ENCODE measurements at regions not wholly inside any gene's neighbourhood (a gene's known extent, or its start where the extent isn't known, plus 50 kb on each side); places are given as distances from the start of the nearest gene placed in this dataset.

DNA sequence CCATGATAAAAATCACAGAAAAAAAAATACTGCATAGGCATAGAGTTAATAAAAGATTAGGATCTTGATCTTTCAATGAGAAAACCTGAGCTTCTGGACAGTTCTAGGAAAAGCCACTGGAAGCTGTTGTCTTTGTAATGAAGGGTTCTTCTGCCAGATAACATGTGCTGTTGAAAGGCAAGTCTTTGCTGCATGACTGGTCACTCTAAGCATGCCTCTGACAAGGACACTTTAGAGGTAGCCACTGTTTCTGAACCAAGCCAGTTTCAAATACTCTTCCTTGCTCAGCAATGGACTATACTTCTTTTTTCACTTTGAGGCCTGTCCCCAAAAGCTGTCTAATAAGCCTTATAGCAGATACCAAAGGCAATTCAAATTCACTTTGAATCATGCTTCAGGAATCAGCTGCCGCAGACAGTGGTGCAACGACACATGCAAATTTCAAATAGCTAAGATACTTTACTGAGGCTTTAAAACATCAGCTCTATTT lies 70.2 kb downstream of the BTG1 start:
- FAIRE-seq, result peak; percentile 74
- DNase-seq (ENCODE audit: insufficient read length, low spot score), result peak; percentile 16
- TF ChIP-seq POLR2AphosphoS5 (IDR thresholded peaks at IDR 0.05; ENCODE audit: low read depth, low read length) (no peak), POLR2A (IDR thresholded peaks at IDR 0.05; ENCODE audit: low read depth, low read length) (no peak), POU2F2 (IDR thresholded peaks at IDR 0.05; ENCODE audit: low read depth, low read length) (no peak), PAX5 (IDR thresholded peaks at IDR 0.05; ENCODE audit: insufficient read depth, low read length, severe bottlenecking) (no peak), TAF1 (IDR thresholded peaks at IDR 0.05; ENCODE audit: low read depth, low read length) (no peak), SPI1 (IDR thresholded peaks at IDR 0.05; ENCODE audit: low read depth, low read length) (no peak)

DNA sequence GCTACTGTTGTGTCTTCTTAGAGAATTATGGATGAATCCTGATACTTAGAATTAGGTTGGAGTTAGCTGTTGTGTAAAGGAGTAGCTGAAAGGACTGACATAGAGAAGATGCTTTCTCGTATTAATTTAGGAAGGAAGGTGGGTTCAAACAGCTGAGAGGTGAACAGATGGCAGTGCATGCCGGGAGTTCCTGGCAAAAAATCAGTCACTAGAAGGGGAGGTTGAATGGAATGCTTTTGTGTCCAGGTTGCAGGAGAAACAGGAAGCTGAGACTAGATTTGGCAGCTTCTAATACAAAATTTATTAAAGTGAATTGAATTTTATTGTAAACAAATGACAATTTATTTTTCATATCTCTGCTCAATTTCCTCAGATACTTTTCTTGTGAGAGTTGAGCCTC lies 70.8 kb downstream of the BTG1 start:
- no peak for FAIRE-seq
- TF ChIP-seq POLR2A (IDR thresholded peaks at IDR 0.05; ENCODE audit: low read depth, low read length), result no peak
- TF ChIP-seq TAF1 (IDR thresholded peaks at IDR 0.05; ENCODE audit: low read depth, low read length), result no peak
- TF ChIP-seq POLR2AphosphoS5 (IDR thresholded peaks at IDR 0.05; ENCODE audit: low read depth, low read length), result no peak
- TF ChIP-seq POU2F2 (IDR thresholded peaks at IDR 0.05; ENCODE audit: low read depth, low read length), result no peak
- TF ChIP-seq SPI1 (IDR thresholded peaks at IDR 0.05; ENCODE audit: low read depth, low read length), result no peak
- no peak for TF ChIP-seq PAX5 (IDR thresholded peaks at IDR 0.05; ENCODE audit: insufficient read depth, low read length, severe bottlenecking)
- no peak for DNase-seq (ENCODE audit: insufficient read length, low spot score)

DNA sequence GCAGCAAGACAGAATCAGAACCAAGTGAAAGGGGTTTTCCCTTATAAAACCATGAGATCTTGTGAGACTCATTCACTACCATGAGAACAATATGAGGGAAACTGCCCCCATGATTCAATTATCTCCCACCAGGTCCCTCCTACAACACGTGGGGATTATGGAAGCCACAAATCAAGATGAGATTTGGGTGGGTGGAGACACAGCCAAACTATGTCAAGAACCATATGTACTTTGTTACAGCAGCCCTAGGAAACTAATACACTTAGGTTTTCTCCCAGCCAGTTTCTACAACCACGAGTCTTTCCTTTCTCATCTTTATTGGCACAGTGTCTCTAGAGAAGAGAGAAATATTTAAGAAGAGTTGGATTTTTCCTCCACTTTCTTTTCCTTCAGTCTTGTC lies 72.6 kb downstream of the BTG1 start:
- no peak for FAIRE-seq
- no peak for DNase-seq (ENCODE audit: insufficient read length, low spot score)
- no peak for TF ChIP-seq TAF1 (IDR thresholded peaks at IDR 0.05; ENCODE audit: low read depth, low read length)
- TF ChIP-seq PAX5 (IDR thresholded peaks at IDR 0.05; ENCODE audit: insufficient read depth, low read length, severe bottlenecking), result no peak
- TF ChIP-seq POU2F2 (IDR thresholded peaks at IDR 0.05; ENCODE audit: low read depth, low read length), result no peak
- TF ChIP-seq POLR2AphosphoS5 (IDR thresholded peaks at IDR 0.05; ENCODE audit: low read depth, low read length), result no peak
- no peak for TF ChIP-seq SPI1 (IDR thresholded peaks at IDR 0.05; ENCODE audit: low read depth, low read length)

GRCh38 chr12:92072112-92072511 lies 73.5 kb downstream of the BTG1 start:
- no peak for FAIRE-seq
- TF ChIP-seq POU2F2 (IDR thresholded peaks at IDR 0.05; ENCODE audit: low read depth, low read length), result no peak
- TF ChIP-seq POLR2AphosphoS5 (IDR thresholded peaks at IDR 0.05; ENCODE audit: low read depth, low read length), result no peak
- TF ChIP-seq TAF1 (IDR thresholded peaks at IDR 0.05; ENCODE audit: low read depth, low read length), result no peak
- TF ChIP-seq POLR2A (IDR thresholded peaks at IDR 0.05; ENCODE audit: low read depth, low read length), result no peak
- no peak for TF ChIP-seq PAX5 (IDR thresholded peaks at IDR 0.05; ENCODE audit: insufficient read depth, low read length, severe bottlenecking)
- TF ChIP-seq SPI1 (IDR thresholded peaks at IDR 0.05; ENCODE audit: low read depth, low read length), result no peak

DNA sequence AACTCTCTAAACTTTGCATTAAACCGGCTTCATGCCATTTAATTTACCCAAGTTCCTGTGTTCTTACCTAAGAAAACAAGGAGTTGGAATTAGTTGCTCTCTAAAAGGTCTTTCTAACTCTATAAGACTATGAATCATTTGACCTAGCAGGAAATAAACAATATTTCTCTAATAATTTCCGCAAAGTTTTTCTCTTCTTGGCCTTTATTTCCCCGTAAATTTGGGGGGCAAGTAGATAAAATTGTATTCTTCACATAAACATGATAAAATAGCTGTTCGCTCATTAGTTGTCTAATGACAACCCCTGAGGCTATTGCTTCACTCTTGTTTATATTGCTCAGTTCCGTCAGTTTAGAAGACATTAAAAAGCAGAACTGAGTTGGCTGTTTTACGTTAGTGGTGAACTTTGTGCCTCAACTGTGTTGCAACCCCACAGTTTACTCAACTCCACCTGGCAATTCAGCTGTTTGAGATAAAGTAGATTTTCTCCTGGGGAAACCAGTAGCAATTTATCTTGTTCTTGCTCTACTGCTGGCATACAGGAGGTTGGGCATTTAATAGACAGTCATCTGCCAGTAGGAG lies 74.7 kb downstream of the BTG1 start:
- TF ChIP-seq TAF1 (IDR thresholded peaks at IDR 0.05; ENCODE audit: low read depth, low read length) (no peak), SPI1 (IDR thresholded peaks at IDR 0.05; ENCODE audit: low read depth, low read length) (0 out of 2 replicates have a peak, but pooled peaks have one; percentile 13)
- FAIRE-seq, result no peak

More at GRCh38 chr12:92072112-92072511, 73.5 kb downstream of the BTG1 start:
- DNase-seq (ENCODE audit: insufficient read length, low spot score), result no peak

DNA sequence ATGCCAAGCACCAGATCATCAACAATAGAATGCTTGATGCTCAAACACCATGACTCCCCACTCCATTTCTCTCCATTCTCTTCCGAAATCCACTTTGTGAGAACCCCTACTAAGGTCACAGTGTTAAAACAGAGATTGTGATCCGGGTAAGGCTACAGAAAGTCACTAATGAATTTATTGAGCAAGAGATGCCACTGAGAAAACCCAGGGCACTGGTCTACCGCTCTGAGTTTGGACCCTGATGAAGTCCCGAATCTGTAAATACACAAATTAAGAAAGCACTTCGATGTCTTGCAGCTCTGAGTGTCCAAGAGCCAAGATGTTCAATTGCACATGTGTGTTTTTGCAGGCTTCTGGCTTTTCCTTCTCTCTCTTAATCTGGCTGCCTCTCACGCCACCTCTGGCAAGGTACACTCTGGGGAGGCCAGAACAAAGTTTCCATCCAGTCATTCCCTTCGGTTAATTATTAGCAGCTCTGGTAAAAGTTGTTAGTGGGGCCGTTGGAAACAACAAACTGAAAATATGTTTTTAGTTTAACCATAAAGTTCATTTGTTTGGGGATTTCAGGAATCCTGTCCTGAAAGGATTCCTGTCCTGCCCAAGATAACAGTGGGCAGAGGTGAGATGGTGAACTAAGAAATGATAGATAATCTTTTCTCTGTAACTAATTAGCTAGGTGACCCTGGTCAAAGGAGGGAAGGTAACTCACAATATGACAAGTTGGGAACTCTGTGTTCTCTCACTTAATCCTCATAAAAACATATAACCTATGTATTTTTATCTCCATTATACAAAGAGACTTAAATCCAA lies 75.4 kb downstream of the BTG1 start:
- FAIRE-seq, result no peak
- no peak for TF ChIP-seq SPI1 (IDR thresholded peaks at IDR 0.05; ENCODE audit: low read depth, low read length)
- no peak for TF ChIP-seq POLR2AphosphoS5 (IDR thresholded peaks at IDR 0.05; ENCODE audit: low read depth, low read length)
- TF ChIP-seq TAF1 (IDR thresholded peaks at IDR 0.05; ENCODE audit: low read depth, low read length), result no peak
- TF ChIP-seq PAX5 (IDR thresholded peaks at IDR 0.05; ENCODE audit: insufficient read depth, low read length, severe bottlenecking), result no peak
- no peak for TF ChIP-seq POLR2A (IDR thresholded peaks at IDR 0.05; ENCODE audit: low read depth, low read length)
- TF ChIP-seq POU2F2 (IDR thresholded peaks at IDR 0.05; ENCODE audit: low read depth, low read length), result no peak
- no peak for DNase-seq (ENCODE audit: insufficient read length, low spot score)

More for the DNA sequence above, 74.7 kb downstream of the BTG1 start:
- no peak for DNase-seq (ENCODE audit: insufficient read length, low spot score)

DNA sequence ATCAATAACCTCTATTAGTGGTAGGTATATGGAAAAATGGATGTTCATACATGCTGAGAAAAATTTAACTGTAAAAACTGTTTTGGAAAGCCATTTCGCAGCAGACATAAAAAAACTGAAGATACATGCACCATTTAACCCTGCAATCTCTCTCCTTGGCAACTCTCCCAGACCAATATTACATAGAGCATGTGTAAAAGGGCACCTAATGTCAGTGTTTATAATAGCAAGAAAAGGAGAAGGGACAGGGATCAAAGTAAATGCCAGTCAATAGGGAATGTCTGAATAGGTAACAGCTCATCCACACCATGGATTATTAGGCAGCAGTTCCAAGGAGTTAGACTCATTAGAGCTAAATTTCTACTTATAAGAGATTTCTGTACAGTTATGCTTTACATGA lies 77.2 kb downstream of the BTG1 start:
- no peak for DNase-seq (ENCODE audit: insufficient read length, low spot score)
- no peak for TF ChIP-seq POU2F2 (IDR thresholded peaks at IDR 0.05; ENCODE audit: low read depth, low read length)
- TF ChIP-seq POLR2A (IDR thresholded peaks at IDR 0.05; ENCODE audit: low read depth, low read length), result no peak
- no peak for TF ChIP-seq TAF1 (IDR thresholded peaks at IDR 0.05; ENCODE audit: low read depth, low read length)
- FAIRE-seq, result no peak

DNA sequence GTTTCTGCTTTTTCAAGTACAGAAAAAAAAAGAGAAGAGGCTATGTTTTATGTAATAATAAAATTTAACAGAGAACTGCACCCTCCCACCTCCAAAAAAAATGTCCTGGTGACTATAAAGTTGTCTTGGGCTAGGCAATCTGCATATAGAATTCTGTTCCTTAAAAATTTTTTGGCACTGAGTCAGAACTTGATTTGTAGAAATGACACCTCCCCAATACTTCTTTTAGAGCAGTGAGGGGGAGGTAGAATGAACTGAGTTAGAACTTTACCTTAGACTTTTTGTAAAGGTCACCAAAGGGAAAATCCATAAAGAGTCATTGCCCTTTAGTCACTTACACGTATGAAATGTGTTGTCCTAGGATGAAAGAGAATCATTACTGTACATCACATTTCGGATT lies 80.0 kb downstream of the BTG1 start:
- DNase-seq (ENCODE audit: insufficient read length, low spot score) (no peak), FAIRE-seq (no peak)
- TF ChIP-seq POLR2A (IDR thresholded peaks at IDR 0.05; ENCODE audit: low read depth, low read length) (no peak), SPI1 (IDR thresholded peaks at IDR 0.05; ENCODE audit: low read depth, low read length) (0 out of 2 replicates have a peak, but pooled peaks have one; percentile 13)

DNA sequence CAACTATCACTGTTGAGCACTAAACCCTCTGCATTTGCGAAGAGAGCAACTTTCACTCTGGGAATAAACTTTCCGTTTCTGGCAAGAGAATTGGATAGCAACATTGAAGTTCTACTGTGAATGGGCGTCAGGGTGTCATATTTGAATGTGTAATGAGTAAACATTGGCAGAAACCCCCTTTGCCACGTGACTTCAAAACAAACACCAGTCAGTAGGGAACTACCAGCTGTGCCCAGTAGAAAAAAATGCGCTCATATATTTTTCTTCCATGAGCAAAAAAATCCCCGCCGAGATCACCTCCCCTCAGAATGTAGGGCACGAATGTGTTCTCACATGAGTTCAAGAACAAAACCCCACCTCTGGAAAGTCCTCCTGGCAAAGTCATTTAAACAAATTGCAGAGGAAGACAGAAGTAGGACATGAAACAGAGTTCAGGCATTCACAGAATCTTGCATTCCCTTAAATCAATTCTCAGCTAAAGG lies 80.6 kb downstream of the BTG1 start:
- no peak for FAIRE-seq
- no peak for DNase-seq (ENCODE audit: insufficient read length, low spot score)
- TF ChIP-seq POLR2A (IDR thresholded peaks at IDR 0.05; ENCODE audit: low read depth, low read length) (no peak), SPI1 (IDR thresholded peaks at IDR 0.05; ENCODE audit: low read depth, low read length) (no peak), POU2F2 (IDR thresholded peaks at IDR 0.05; ENCODE audit: low read depth, low read length) (no peak), TAF1 (IDR thresholded peaks at IDR 0.05; ENCODE audit: low read depth, low read length) (no peak), PAX5 (IDR thresholded peaks at IDR 0.05; ENCODE audit: insufficient read depth, low read length, severe bottlenecking) (no peak), POLR2AphosphoS5 (IDR thresholded peaks at IDR 0.05; ENCODE audit: low read depth, low read length) (no peak)

GRCh38 chr12:92064422-92064821 lies 81.2 kb downstream of the BTG1 start:
- TF ChIP-seq SPI1 (IDR thresholded peaks at IDR 0.05; ENCODE audit: low read depth, low read length) (no peak), PAX5 (IDR thresholded peaks at IDR 0.05; ENCODE audit: insufficient read depth, low read length, severe bottlenecking) (no peak), POU2F2 (IDR thresholded peaks at IDR 0.05; ENCODE audit: low read depth, low read length) (no peak), POLR2A (IDR thresholded peaks at IDR 0.05; ENCODE audit: low read depth, low read length) (no peak), POLR2AphosphoS5 (IDR thresholded peaks at IDR 0.05; ENCODE audit: low read depth, low read length) (no peak), TAF1 (IDR thresholded peaks at IDR 0.05; ENCODE audit: low read depth, low read length) (no peak)
- peak; percentile 35 for FAIRE-seq
- no peak for DNase-seq (ENCODE audit: insufficient read length, low spot score)

Measured in GM12891 (cell line).